LoVo (cell line): ENCODE measurements at regions not wholly inside any gene's neighbourhood (a gene's known extent, or its start where the extent isn't known, plus 50 kb on each side); places are given as distances from the start of the nearest gene placed in this dataset.

Experiments
- DNase-seq: peaks from one replicate; pipeline ENCODE4 v3.0.0-alpha.2; 2016; ENCODE audit warnings: low spot score

GRCh38 chr2:181114021-181114420 is 133.6 kb downstream of the UBE2E3 start:
- DNase-seq, result no peak

- no peak for DNase-seq
These were observed 135.9 kb downstream of the UBE2E3 start for GRCh38 chr2:181116261-181116660.

DNA sequence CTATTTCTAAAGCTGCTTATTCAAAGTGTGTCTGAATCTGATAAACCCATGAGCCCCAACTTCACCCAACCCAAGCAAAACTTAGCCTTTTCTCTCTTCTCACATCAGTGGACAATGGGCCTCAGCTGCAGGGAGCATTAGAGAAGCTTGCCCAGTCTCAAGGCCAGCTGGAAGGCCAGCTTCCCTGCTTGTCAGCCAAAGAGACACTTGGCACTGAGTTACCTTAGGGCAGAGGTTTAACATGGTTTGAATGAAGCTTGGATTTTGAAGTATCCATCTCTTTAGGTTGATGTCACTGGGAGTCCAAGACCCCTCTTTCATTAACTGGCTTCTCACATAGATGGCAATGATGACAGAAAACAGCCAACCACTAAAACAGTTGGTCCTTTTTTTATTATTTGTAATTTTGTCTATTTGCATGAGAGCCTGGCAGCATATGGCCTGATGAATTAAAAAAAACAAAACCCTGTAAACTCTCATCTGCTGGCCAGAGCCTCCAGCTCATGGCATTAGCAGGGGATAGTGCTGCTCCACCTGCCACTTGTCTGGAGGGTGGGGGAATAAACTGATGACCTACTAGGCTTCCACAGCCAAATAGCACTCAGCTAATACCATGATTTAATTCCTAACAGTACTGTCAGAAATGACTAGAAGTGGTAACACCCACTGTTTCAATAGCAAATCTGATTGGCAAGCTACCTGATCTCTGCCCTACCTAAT is 137.0 kb downstream of the UBE2E3 start:
- no peak for DNase-seq

DNA sequence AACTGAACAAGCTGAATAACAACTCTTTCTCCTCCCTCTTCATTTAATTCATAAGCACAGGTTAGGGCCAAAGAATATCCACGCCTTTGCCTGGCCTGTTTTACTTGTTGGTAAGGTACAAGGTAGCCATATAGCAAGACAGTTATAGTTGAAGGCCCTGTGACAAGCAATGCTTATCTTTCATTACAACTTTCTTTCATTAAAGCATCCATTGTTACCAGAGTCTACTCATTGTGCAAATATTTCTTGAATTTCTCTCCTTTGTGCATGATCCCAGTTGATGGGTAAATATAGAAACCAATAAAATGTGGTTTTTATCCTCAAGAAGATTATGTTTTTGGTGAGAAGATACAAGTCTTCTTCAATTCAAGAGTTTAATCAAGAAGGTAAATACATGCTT is 140.2 kb downstream of the UBE2E3 start:
- DNase-seq, result no peak

DNA sequence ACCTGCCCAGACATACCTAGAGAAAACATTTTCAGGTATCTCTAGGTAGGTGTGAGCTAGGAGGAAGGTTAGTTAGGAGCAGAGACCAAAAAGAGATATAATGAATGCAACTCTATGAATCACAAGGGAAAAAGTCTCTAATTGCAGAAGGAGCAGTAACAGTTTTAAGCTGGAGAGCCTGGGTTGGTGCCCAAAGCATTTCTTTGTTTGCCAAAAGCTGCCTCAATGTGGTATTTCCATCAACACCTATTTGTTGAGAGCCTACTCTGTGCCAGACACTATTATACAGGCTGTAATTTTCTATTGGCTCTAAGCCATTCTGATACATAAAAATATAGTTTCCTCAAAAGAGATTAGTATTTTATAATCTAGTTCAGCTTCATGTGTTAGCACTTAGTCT is 141.6 kb downstream of the UBE2E3 start:
- DNase-seq, result no peak

DNA sequence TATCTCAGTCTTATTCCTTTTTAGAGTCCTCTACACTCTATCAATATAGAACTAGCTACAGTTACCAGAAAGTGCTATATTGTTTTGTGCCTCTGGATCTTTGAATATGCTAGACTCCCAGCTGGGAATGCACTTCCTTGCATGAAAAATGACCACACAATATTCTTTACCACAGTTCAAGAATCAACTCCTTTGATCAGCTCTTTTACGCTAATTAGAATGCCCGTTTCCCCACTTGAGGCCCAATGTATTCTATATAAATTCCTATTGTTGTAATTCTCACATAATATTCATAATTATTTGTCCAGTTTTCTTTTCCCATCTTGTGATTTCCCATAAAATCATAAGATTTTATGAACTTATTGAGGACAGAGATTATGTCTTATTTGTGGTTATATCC is 142.2 kb downstream of the UBE2E3 start:
- no peak for DNase-seq

- DNase-seq, result no peak
These were observed 143.4 kb downstream of the UBE2E3 start for GRCh38 chr2:181123798-181124231.

DNA sequence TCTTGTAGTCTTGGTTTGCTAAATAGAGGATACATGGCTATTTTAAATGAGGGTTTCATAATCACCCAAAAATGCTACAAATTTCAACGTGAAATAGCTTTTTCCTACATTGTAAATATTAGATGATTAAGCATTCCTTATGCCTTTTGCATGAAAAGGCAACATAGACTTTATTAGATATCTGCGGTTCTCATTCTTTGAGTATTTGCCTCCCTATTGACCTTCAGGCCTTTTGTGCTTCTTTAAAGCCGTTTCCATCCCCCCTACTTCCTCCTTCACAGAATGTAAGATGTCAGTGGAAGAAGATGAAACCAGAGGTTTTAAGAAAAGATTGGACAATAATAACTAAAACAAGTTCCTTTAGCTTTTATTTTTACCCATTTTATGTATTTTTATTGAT is 144.1 kb downstream of the UBE2E3 start:
- no peak for DNase-seq

GRCh38 chr2:181125359-181125758 is 145.0 kb downstream of the UBE2E3 start:
- DNase-seq, result no peak

- DNase-seq, result no peak
These were observed 146.0 kb downstream of the UBE2E3 start for GRCh38 chr2:181126311-181126868.

DNA sequence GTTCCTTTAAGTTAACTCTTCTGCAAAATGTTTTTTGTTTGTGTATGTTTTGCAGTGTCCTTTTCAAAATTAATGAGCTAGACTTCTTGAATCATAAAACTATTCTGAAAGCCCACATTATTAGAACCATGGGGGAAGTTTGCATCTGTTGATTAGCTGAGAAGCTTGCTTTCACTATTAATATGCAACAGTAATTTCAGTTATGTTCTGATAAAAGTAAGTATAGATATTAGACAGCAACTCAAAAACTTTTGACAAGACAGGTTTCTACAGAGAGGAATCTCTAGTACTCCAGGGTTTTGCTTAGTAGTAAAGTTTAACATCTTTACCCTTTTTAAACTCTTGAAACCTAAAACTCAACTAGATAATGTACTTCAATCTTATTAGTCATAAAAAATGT is 147.8 kb downstream of the UBE2E3 start:
- no peak for DNase-seq

DNA sequence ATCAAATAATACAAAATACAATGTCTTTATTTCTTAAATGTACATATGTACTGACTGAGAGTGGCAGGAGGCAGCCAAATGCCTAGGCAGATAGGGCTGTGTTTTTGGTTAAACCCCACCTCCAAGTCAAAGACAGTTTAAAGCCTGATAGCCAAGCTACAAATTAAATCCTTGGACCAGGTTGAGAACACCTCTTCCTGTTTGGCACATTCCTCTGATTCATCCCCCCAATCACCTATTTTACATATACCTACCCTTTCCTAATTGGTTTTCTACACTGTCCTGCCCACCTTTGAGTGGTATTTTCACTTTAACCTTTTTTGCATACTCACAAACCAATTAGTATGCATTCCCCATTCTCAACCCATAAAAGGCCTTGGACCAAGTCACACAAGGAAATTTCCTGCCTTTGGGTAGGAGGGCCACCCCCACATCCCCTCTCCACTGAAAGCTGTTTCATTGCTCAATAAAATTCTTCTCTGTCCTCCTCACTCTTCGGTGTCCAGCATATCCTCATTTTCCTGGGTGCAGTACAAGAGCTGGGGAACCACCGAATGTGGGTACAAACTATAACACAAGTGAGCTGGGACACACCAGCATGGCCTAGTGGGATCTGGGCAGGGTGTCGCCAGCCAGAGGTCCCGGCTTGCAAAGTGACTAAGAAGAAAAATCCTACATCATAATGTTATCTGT is 149.1 kb downstream of the UBE2E3 start:
- no peak for DNase-seq

DNA sequence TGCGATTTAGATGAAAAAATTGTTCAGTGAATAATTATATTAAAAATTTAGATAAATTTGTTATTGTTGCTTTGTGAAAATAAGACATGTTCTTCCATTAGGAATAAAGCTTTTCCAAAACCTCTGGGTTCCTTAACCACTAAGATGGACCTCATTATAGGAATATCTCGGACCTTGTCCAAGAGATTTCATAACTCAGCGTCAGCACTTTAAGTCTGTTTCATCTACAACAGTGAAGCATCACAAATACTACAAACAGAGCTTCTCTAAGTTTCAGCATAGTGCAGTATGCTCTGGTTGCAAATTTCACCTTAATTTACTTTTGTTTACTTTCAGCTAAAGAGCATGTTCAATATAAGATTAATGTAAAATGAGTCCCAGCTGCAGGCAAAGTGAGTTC is 150.3 kb downstream of the UBE2E3 start:
- DNase-seq, result no peak

GRCh38 chr2:181131584-181131983 is 151.2 kb downstream of the UBE2E3 start:
- no peak for DNase-seq

DNA sequence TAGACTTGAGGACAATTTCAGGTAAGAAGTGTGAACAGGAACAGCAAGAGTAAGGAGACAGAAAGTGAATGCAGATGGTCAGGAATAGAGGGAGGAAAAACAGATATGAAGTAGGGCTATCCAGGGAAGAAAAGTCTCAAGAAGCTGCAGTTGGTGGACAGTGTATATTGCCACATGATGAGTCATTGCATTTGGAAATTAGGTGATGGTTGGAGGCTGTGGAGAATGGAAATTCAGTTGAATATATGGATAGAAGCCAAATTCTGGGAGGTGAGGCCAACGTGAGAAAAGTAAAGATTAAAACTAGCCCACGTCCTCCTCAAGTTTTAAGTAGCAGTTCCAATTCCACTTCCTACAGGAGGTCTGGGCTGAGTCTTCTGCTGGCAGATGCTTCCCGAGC is 158.4 kb downstream of the UBE2E3 start:
- no peak for DNase-seq

DNA sequence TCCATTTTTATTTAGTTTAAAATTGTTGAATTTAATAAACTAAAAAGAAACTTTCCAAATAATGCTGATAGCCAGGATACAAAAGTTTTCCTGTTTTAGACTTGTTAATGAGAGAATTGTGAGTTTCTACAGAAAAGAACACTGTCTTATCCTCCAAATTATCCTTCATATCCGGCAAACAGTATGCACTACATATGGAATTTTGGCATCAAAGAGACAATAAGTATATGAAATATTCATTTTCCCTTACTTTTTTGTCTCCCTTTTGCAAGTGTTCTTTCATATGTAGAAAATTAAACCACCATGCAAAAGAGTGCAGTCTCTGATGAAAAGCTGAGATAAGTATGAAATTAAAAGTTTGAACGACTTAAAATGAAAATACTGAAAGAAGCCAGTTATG is 159.4 kb downstream of the UBE2E3 start:
- no peak for DNase-seq

DNA sequence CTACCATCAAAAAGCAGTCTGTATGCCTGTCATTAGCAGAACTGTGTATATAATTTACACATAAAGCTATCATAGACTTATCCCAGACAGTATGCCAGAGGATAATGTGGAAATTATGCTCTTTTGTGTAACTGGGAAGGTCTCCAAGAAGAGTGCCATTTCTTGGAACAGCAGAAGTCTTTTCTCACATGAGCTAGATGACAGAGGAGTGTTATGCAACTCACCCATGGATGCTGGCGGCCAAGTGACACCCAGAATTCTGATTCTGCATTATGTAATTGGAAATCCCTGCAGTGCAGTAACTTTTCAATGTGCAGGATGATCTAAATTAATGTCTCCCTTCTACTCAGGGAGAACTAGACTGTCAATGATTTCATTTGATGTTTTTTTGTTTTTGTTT is 160.0 kb downstream of the UBE2E3 start:
- DNase-seq, result no peak

DNA sequence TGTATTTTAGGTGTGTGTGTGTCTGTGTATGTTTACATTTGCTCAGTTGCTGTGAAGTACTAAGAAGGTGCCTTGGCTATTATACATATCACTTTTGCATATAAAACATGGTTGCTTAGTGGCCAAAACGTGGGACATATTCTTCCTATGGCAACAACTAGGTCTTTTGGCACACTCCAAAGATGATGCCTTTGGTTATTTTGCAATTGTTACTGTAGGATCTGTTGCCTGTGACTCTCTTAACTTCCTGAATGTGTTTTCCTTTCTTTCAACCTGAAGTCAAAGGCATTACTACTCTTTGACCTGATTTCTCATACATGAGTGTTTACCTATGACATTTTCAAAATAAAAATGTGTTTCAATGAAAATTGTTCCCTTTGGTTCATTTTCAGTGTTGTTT is 160.5 kb downstream of the UBE2E3 start:
- no peak for DNase-seq

DNA sequence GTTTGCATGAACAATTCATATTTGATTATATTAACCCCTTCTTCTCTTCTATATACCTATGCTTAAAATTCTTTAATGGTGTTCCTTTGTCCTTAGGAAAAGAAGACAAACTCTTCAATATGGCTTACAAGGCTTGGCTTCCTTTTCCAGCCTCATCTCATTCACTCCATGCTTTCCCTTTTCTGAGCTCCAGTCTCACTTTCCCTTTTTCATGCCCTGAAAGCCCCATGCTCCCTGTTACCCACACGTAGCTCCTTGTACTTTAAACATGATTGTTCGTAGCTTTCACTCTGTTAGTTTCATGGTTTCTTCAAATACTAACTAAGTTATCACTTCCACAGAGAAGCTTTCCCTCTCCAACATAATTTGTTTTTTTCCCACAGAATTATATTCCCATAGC is 161.3 kb downstream of the UBE2E3 start:
- DNase-seq, result no peak

DNA sequence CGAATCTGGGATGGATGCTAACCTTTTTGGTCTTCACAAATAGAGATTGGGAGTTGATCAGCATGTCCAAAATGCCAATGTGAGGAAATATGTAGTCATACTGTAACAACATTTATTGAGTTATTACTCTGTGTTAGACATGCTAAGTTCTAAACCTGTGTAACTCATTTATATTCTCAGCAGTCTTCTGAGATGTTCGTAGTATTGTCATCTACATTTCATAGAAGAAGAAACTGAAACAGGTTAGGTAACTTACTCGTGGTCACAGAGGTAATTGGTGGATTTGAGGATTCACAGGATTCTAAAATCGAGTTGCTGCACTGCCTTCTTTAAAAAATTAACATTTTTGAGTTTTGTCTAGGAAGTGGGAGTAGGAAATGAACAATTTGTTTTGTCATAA is 162.1 kb downstream of the UBE2E3 start:
- no peak for DNase-seq

GRCh38 chr2:181143790-181144300 is 163.4 kb downstream of the UBE2E3 start:
- DNase-seq, result no peak

- DNase-seq, result no peak
These were observed 165.2 kb downstream of the UBE2E3 start for GRCh38 chr2:181145645-181146044.

DNA sequence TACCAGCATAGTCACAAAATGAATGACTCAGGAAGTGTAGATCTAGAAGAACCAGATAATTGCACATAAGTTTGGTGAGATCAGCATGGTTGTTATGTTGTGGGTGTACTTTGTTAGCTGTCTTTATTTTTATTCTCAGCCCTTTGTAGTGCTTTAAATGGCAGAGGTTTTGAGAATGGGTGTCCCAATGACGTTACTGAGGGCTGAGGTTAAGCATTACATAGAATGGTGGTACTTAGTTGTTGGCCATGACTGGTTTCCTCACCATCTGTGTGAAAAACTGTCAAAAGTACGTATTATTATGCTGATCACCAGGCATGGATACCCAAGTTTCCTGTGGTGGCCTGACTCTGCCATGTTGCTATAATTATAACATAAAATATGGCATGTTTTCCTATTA is 165.8 kb downstream of the UBE2E3 start:
- no peak for DNase-seq
